HS-5 (cell line): ENCODE measurements at regions not wholly inside any gene's neighbourhood (a gene's known extent, or its start where the extent isn't known, plus 50 kb on each side); places are given as distances from the start of the nearest gene placed in this dataset.

Source experiments
- DNase-seq: peaks from one replicate; pipeline ENCODE4 v3.0.0-alpha.2; 2012; ENCODE audit warnings: low read depth

DNA sequence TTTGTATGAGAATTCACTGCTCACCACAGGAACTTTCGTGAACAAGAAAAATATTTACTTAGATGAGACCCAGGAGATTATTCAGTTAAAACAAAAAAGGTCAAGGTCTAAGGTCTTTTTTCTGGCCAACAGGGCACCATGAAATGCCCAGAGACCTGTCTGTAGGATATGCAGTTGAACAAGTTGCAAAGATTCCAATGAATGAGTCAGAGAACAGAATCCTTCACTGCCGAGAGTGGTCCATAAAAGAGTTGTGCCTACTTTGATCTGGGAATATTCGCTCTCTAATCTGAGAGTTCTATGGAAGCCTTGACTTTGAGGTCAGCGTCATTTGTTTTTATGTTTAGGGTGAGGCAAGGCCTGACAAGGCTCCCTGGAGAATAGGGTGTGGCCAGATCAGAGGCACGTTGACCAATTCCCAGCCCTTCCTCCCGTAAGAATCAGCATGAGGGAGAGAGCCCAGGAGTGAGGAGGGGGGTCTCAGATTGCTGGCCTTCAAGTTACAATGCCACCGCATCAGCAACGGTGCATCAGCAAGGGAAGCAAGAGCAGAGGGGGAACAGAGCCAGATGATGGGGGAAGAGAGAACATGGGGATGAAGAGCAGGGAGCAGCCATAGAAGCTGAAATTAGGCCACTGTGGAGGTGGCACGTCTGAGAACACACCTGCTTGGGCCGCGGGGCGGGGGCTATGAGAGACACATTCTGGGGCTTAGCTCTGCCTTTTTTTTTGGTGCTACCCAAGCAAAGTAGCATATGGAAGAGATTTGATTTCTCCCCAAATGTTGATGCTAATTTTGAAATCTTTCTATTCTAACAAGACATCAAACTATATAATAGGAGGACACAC lies 206.4 kb upstream of the RAB4A start:
- DNase-seq: no peak

DNA sequence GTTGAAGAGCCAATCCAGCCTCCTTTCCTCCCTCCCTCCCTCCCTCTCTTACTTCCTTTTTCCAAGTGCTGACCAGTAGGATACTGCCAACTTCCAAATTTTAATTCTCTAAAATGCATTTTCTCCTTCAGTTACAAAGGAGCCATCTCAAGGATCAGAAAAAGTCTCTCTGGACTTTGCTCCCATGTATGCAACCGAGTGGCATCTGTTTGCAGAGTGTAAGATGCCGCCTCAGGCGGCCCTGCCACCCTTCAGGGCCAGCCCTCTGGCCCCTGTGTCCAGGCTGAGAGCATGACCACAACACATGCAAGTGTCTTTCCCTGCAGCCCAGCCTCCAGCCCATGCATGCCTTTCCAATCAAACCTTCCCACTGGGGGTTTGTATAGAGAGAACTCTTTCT lies 205.3 kb upstream of the RAB4A start:
- no peak for DNase-seq

DNA sequence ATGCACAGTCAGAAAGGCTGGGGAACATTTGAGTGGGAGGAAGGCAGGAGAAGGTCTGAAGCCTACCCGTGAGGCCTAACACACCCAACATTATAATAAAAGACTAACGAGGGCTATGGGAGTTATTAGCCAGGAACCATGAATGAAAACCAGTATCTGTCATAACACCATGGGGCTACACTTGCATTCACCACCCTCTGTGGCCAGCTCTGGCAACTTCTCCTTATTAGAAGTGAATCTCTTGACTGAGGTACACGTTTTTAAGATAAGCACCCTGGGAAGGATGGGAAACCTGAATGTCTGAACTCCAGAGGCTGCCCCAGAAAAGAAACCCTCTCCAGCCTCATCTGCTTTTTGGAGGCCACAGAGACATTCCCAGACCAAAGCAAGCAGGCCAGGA lies 204.3 kb upstream of the RAB4A start:
- DNase-seq: no peak

DNA sequence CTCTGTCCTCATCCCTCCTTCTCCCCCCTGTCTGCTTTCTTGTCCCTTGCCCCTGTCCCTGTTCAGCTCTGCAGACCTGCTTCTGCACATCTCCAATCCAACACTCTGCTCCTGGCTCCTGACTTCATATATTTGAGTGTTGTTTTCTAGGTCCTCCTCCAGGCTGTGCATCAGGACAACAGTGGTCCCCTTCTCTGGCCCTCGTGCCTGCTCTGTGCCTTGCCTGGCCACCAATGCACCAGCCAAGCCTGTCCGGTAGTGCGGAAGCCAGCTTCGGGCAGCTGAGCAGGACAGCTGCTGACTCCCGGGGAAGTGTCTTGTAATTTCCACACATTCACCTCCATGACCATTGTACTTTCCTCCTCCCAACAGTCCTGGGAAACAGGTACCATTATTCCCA lies 203.4 kb upstream of the RAB4A start:
- DNase-seq: no peak

DNA sequence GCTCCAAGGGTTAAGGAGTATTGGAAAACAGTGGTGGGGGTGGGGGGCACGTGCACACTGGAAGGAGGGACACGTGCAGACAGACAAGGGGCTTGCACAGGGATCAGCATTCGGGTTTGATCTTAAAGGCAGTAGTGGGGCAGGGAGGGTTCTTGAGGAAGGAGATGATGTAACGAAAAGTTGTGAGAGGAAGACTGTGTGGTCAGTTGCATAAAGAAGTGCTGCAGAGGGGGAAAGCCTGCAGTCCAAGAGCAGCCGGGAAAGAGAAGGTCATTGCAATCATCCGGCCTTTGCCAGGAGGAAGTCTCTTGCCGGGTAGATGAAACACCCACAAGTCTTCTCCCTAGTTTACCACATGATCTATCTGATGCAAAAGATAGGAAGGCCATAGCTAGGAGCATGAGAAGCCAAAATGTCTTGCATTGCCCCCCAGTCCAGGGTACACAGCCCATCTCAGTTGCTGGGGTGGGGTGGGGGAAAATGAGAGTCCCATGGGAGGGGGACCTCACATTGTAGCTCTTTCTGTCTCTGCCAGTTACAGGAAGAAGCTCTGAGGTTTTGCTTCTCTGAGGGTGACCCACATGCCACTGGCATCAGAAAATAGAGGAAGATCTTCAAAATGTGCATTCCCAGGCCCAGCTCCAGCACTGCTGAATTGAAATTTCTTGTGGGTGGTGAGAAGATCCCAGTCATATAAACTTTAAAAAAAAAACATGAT lies 202.5 kb upstream of the RAB4A start:
- DNase-seq: no peak

DNA sequence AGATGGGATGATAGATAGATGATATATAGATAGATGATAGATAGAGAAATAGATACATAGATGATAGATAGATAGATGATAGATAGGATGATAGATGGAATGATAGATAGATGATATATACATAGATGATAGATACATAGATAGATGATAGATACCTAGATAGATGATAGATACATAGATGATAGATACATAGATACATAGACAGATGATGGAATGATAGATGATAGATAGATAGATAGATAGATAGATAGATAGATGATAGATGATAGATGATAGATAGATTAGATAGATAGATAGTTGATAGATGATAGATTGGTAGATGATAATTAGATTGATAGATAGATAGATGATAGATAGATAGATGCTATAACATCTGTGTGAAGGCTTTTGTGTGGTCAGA lies 201.7 kb upstream of the RAB4A start:
- no peak for DNase-seq

DNA sequence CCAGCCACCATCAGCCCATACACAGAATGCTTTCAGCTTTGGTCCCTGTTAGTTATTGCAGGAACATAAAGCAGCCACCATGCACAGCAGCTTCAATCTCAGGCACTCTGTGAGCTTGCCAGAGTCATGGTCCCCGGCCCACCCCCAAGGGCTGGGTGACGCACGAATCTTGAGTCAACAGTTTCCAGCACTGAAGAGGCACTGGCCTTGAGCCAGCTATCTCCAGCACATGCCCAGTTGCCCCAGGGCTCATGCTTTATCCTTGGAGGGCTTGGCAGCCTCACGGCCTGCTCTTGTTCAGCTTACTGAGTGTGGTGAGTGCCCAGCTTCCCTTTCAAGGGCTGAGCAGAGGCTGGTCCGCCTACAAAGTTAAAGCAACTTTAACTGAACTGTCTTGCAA lies 200.7 kb upstream of the RAB4A start:
- no peak for DNase-seq

DNA sequence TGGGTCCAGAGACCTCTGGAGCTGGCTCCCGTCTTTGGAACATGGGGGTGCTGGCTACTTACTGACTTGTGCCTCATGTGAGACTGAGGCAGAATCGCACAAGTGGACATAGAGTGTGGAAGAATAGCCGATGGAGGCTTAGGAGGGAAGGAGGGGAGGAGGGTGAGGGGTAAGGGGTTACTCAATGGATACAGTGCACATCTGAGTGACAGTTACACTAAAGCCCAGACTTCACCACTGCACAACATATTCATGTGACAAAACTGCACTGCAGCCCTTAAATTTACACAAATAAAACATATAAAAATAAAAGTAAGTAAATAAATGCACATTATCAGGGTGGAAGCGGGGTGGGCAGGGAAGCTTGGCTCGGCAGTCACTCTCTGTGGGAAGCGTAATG lies 197.7 kb upstream of the RAB4A start:
- DNase-seq: no peak

DNA sequence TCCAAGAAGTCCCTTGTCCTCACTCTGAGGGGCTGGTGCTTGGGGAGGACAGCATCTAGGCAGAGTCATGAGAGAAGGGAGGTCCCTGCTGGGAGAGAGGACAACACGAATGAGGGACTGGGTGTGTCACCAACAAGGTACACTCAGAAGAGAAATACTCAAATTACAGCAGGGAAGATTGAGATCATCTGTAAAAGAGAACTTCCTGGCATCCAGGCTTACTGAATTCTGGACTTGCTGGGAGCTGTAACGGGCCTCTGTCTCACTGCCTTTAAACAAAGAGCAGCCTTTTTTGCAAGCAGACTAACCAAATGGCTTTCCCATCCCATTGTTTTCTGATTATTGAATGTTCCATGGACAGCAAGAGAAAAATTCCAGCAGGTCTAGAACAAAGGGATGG lies 195.7 kb upstream of the RAB4A start:
- no peak for DNase-seq

DNA sequence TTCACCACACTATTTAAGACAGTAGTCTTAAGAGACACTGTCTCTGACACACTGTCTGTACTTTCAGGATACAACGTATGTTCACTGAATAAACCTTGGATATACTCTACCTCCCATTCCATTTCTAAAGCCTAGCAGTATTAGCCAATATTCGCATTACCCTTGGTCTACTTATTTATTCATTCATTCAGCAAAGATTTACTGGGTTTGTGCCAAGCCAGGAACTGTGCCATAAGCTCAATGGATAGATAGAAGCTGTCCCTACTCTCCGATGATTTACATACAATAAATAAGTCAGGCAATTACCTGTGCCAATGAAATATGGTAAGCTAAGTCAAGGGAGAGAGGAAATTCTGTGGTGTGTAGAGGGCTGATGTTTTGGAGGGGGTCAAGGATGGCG lies 195.2 kb upstream of the RAB4A start:
- DNase-seq: no peak

DNA sequence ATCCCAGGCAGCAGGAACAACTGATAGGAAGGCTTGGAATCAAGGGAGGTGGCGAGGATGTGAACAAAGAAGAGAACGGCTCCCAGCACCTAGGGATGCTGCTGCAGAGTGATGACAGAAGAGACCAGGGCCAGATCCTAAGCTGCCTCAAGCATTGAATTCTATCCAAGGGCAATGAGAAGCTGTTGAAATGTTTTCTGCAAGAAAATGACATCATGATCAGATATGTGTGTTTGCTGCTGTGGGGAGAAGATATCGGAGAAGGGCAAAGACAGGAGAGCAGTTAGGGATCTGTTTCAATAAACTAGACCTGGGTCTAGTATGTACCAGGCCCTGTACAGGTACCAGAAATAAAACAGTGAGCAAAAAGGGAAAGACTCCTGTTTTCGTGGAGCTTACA lies 194.7 kb upstream of the RAB4A start:
- DNase-seq: no peak

DNA sequence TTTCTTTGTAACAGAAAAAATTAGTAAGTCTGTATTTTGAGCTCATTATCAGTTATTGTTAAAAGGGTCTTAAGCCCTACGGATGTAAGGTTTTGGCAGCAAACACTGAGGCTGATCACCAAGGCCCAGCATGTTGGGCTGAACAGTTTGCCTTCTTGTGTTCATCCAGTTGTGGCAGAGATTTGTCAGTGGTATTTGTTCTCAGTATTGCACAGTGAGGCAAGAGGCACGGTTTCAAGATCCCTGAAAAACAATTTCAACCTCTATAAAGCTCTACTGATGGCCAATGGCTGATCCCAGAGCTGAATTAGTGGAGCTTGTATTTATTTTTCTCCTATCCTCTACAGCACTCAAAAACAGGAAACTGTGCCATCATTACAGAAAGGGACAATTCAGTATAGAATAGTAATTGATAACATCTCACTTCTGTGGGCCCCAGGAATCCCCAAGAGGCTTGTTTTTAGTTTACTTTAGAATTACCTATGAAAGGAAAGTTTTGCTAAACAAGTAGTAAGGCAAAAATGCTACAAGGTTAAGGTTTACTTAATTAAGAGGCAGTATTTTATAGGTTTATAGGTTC lies 191.8 kb upstream of the RAB4A start:
- DNase-seq: no peak

DNA sequence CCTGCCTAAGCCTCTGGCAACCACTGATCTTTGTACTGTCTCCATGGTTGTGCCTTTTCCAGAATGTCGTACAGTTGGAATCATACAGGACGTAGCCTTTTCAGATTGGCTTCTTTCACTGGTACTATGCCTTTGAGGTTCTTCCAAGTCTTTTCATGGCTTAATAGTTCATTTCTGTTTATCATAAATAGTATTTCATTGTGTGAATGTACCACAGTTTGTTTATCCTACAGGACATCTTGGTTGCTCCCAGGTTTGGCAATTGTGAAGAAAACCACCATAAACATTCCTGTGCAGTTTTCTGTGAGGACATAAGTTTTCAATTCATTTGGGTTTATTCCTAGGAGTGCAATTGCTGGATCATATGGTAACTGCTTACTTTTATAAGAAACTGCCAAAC lies 190.6 kb upstream of the RAB4A start:
- DNase-seq: no peak

DNA sequence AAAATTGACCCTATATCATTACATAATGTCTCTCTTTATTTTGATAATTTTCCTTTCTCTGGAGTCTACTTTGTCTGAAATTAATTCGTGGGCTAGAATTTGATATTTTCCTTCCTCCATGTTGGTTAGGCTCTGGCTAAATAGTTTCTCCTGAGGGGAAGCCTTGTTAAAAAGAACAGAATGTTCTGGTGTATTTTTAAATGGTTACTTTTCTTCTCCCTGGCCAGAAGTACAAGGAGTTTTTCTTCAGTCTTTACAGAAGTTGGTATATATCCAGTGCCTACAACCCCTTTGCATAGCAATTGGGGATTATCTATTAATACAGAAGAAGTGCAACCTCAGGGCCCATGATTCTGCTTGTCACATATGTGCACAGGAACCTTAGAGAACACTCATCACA lies 185.6 kb upstream of the RAB4A start:
- DNase-seq: no peak

DNA sequence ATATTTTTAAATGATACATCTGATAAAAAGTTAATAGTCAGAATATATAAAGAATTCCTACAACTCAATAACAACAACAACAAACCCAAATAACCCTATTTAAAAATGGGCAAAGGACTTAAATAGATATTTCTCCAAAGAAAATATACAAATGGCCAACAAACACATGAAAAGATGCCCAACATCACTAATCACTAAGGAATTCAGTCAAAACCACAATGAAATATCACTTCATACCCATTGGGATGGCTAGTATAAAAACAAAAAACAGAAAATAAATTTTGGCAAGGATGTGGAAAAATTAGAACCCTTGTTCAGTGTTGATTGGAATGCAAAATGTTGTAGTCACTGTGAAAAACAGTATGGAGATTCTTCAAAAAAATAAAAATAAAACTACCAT lies 184.8 kb upstream of the RAB4A start:
- DNase-seq: no peak

DNA sequence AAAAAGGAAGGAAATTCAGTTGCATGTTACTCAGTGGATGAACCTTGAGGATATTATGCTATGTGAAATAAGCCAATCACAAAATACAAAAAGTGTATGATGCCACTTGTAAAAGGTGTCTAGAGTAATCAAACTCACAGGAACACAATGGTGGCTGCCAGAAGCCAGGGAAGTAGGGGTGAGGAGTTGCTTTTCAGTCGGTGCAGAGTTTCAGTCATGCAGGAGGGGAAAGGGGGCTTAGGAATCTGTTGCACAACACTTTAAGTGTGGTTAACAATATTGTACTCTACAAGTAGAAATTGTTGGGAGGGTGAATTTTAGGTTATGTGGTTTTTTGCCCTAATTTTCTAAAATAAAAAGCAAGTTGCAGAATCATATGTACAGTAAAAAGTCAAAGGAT lies 184.2 kb upstream of the RAB4A start:
- DNase-seq: no peak

DNA sequence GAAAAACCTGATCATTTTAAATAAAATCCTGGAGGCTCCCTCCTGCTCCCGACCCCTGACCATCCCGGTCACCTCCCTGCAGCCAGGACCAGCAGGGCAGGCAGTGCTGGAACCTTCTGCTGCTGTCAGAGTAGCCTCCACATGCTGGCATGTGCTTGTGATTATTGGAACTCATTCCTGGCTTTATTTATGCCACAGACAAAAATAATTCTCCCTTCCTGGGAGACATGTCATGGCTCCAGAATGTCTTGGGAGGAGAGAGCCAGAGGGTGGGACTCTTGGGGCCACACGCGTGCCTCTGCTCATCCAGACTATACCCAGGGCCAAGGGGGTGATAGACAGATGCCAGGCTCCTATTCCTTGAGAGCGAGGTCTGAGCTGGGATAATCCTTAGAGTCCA lies 183.6 kb upstream of the RAB4A start:
- no peak for DNase-seq

DNA sequence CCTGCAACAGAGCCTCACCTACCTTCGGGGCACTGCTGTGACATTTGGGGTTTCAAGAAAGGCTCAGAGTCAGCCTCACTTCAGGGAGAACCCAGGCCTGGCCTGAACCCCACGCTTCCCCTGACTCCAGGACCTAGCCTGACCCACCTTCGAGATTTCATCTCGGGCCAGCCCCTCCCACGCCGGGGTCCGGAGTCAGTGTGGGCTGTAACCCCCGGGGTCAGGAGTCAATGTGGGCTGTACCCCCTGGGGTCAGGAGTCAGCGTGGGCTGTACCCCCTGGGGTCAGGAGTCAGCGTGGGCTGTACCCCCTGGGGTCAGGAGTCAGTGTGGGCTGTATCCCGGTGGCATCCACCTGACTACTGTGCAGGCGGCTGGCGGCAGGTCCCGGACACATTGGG lies 183.0 kb upstream of the RAB4A start:
- DNase-seq: no peak

DNA sequence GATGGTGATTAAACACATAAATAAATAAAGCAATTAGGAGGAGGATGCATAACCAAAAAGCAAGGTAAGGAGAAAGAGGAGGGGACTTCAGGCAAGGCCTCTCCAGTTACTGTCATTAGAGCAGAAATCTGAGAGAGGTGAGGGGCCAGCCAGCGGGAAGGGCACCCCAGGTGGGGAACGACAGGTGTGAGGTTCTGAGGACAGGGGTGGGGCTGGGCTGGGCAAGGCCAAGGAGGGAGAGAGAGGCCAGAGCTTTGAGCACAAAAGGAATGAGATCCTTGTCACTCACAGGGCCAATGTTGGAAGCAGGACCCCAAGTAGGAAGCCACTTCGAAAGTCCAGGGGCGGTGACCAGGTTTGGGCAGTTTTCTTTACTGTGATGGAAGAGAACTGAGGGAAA lies 182.2 kb upstream of the RAB4A start:
- no peak for DNase-seq

DNA sequence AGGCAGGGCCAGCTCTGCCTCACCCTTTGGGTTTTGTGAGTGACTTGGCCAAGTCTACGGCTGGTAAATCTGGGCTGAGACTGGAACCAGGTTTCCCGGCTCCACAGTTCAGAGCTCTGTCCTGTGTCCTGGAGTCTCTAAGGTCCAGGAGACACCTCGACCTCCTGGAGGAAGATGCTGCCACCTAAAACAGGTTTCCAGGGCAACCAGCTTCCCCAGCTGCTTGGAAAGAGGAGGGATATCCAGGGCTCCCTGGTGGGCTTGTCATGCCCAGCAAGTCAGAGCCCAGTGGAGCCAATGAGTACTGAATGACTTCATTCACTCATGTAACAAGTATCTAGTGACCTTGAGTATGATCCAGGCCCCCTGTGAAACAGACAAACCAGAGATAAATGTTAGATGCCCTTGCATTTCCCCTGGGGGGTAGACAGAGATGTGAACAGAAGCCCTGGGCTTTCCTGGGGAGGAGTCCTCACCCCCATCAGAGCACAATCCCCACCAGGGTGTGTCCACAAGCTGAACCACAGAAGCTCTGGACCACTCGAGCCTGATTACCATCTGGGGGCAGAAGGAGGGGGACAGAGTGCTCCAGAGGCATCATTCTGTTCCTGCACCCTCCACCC lies 181.2 kb upstream of the RAB4A start:
- no peak for DNase-seq

DNA sequence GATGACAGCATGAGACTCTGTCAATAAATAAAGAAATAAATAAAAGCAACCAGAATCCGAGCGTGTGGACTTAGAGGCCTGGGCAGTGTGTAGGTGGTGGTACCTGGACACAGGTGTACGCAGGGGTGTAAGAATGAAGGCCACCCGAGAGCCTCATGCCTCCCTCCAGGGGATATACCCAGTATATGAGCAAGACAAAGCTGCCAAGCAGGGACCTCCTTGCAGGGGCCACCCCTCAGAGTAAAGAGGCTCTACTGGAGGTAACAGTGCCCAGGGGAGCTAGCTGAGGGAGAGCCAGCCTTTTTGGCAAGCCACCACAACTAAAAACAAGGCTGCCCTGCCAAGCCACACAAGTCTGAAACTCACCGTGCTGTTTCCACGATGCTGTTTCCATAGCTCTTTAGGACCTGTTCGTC lies 179.2 kb upstream of the RAB4A start:
- DNase-seq: no peak

DNA sequence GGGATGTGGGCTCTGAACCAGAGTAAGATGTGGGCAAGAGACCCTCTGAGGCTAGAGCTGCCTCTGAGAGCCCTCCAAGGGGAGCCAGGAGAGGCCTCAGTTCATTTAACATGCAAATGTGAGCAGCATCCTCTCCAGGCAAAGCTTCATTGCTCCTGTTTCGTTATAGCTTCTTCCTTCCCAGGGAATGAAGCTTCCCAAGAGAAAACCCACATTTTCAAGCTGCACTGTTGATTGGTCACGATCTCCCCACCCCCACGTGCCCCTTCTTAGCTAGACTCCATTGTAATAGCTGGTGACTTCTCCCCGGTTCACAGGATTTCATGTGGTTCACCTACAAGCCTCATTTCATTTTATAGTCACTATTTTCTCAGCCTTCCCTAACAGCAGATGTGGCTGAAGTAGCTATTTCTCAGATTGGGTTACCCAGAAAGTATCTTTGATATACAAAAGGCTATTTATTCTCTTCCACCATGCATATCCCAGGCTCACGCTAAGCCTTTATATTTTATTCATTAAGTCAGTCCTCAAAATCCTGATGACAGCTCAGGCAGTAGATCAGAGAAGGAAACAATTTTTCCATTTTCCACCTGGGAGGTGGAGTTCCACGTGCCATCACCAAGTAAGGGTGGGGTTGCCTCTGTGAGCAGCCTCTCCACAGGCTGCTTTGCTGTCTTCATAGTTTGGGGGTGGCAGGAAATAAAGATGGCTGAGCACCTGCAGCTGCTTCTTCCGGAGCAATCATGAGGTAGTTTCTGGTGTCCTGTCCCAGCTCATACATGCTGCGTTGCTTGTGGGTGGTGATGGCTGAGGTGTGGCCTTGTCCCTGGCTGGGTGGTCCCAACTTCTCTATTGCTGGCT lies 178.3 kb upstream of the RAB4A start:
- DNase-seq: no peak
